OCI-LY3 (cell line): ENCODE measurements at regions not wholly inside any gene's neighbourhood (a gene's known extent, or its start where the extent isn't known, plus 50 kb on each side); places are given as distances from the start of the nearest gene placed in this dataset.

Experiments used
- CTCF ChIP-seq: fragments of 200-600, 300-600 bp; sonication (generic); IDR thresholded peaks from 2 replicates; pipeline ENCODE4 v1.5.1; 2014; ENCODE audit warnings: antibody characterized with exemption, low read length, low read depth
- EZH2phosphoT487 ChIP-seq: fragments of 200-600 bp; shearing (Covaris generic); IDR thresholded peaks from 2 replicates; pipeline ENCODE4 v1.6.1; 2018; ENCODE audit warnings: antibody characterized with exemption, mixed run types, low read depth

- TF ChIP-seq CTCF (no peak), EZH2phosphoT487 (no peak)
Observed at GRCh38 chr10:47158116-47159071, 141.6 kb upstream of the GDF10 start.
